WTC11 (cell line): ENCODE measurements at regions not wholly inside any gene's neighbourhood (a gene's known extent, or its start where the extent isn't known, plus 50 kb on each side); places are given as distances from the start of the nearest gene placed in this dataset.

Source experiments
- NR3C1 ChIP-seq: sonication (generic); formaldehyde crosslinking; conservative IDR thresholded peaks from 2 replicates; pipeline ENCODE4 v1.8.1; 2023; ENCODE audit warnings: low read depth, mild to moderate bottlenecking, missing genetic modification reagents
- RORB ChIP-seq: fragments of 250-450 bp; sonication (Bioruptor Pico); IDR thresholded peaks from 2 replicates; pipeline ENCODE4 v1.9.0; 2021; ENCODE audit warnings: mild to moderate bottlenecking
- ZBTB21 ChIP-seq: sonication (generic); formaldehyde crosslinking; IDR thresholded peaks from 2 replicates; pipeline ENCODE4 v1.8.1; 2023; ENCODE audit warnings: mild to moderate bottlenecking, missing genetic modification reagents, borderline replicate concordance
- ZNF416 ChIP-seq: fragments of 250-450 bp; sonication (Bioruptor Pico); IDR thresholded peaks from 2 replicates; pipeline ENCODE4 v1.9.0; 2021; ENCODE audit warnings: mild to moderate bottlenecking, inconsistent platforms
- TF ChIP-seq, protein P1 (sequence below): fragments of 200-600 bp; IDR thresholded peaks from 2 replicates; pipeline ENCODE4 v1.8.0; 2022; ENCODE audit warnings: antibody characterized with exemption
- TF ChIP-seq, protein P2 (sequence below): sonication (generic); formaldehyde crosslinking; IDR thresholded peaks from 2 replicates; pipeline ENCODE4 v1.8.0; 2022; ENCODE audit warnings: mild to moderate bottlenecking, missing genetic modification reagents
- TF ChIP-seq, protein P3 (sequence below): sonication (generic); formaldehyde crosslinking; IDR thresholded peaks from 2 replicates; pipeline ENCODE4 v1.8.0; 2022; ENCODE audit warnings: mild to moderate bottlenecking, missing genetic modification reagents
- TF ChIP-seq, protein P4 (sequence below): fragments of 250-450 bp; sonication (Bioruptor Pico); IDR thresholded peaks from 2 replicates; pipeline ENCODE4 v1.8.0; 2021; ENCODE audit warnings: mild to moderate bottlenecking

DNA sequence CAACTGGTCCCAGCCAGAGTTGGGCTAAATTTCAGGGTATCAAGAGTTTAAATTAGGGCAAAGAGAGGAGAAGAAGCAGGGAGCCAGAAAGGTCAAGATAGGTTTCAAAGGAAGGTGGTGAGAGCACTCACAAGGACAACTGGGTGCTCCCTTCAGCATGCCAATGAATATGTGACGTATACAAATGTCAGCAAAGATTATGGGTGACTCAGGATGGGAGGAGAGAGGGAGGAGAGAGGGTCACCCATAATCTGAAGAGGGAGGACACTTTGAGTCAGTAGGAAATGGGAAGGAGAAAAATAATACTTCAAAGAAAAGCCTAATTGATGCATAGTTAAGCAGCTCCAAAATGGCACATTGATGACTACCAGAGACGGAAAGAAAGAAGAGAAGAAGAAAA is 53.1 kb upstream of the ABCA12 start:
- no peak for TF ChIP-seq NR3C1 (CRISPR knock-in tag)
- TF ChIP-seq ZNF416: no peak
- TF ChIP-seq, protein P1, sequence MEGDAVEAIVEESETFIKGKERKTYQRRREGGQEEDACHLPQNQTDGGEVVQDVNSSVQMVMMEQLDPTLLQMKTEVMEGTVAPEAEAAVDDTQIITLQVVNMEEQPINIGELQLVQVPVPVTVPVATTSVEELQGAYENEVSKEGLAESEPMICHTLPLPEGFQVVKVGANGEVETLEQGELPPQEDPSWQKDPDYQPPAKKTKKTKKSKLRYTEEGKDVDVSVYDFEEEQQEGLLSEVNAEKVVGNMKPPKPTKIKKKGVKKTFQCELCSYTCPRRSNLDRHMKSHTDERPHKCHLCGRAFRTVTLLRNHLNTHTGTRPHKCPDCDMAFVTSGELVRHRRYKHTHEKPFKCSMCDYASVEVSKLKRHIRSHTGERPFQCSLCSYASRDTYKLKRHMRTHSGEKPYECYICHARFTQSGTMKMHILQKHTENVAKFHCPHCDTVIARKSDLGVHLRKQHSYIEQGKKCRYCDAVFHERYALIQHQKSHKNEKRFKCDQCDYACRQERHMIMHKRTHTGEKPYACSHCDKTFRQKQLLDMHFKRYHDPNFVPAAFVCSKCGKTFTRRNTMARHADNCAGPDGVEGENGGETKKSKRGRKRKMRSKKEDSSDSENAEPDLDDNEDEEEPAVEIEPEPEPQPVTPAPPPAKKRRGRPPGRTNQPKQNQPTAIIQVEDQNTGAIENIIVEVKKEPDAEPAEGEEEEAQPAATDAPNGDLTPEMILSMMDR: no peak
- TF ChIP-seq, protein P2, sequence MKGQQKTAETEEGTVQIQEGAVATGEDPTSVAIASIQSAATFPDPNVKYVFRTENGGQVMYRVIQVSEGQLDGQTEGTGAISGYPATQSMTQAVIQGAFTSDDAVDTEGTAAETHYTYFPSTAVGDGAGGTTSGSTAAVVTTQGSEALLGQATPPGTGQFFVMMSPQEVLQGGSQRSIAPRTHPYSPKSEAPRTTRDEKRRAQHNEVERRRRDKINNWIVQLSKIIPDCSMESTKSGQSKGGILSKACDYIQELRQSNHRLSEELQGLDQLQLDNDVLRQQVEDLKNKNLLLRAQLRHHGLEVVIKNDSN: no peak
- TF ChIP-seq, protein P3, sequence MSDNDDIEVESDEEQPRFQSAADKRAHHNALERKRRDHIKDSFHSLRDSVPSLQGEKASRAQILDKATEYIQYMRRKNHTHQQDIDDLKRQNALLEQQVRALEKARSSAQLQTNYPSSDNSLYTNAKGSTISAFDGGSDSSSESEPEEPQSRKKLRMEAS (CRISPR knock-in tag): no peak
- TF ChIP-seq, protein P4, sequence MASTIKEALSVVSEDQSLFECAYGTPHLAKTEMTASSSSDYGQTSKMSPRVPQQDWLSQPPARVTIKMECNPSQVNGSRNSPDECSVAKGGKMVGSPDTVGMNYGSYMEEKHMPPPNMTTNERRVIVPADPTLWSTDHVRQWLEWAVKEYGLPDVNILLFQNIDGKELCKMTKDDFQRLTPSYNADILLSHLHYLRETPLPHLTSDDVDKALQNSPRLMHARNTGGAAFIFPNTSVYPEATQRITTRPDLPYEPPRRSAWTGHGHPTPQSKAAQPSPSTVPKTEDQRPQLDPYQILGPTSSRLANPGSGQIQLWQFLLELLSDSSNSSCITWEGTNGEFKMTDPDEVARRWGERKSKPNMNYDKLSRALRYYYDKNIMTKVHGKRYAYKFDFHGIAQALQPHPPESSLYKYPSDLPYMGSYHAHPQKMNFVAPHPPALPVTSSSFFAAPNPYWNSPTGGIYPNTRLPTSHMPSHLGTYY: no peak
- no peak for TF ChIP-seq RORB
- no peak for TF ChIP-seq ZBTB21 (CRISPR knock-in tag)
